ENCODE measurements at regions not wholly inside any gene's neighbourhood (a gene's known extent, or its start where the extent isn't known, plus 50 kb on each side); places are given as distances from the start of the nearest gene placed in this dataset.

- TF ChIP-seq DNMT1 (CRISPR knock-in tag; IDR thresholded peaks at IDR 0.05) (no peak), MAX (IDR thresholded peaks at IDR 0.05) (no peak), ELF1 (CRISPR knock-in tag; IDR thresholded peaks at IDR 0.05) (no peak), JUND (CRISPR knock-in tag; IDR thresholded peaks at IDR 0.05) (no peak), CTCF (CRISPR knock-in tag; IDR thresholded peaks at IDR 0.05) (no peak), TARDBP (CRISPR knock-in tag; IDR thresholded peaks at IDR 0.05) (no peak), SCMH1 (CRISPR knock-in tag; IDR thresholded peaks at IDR 0.05; ENCODE audit: borderline replicate concordance) (no peak), MIER2 (CRISPR knock-in tag; IDR thresholded peaks at IDR 0.05) (no peak), SSRP1 (CRISPR knock-in tag; IDR thresholded peaks at IDR 0.05) (no peak), KLF6 (CRISPR knock-in tag; IDR thresholded peaks at IDR 0.05) (no peak), ZNF678 (CRISPR knock-in tag; IDR thresholded peaks at IDR 0.05) (no peak)
These were observed 2067.3 kb upstream of the AGA start for GRCh38 chr4:179509489-179509888.

Measured in HepG2 (cell line).